ENCODE measurements at regions not wholly inside any gene's neighbourhood (a gene's known extent, or its start where the extent isn't known, plus 50 kb on each side); places are given as distances from the start of the nearest gene placed in this dataset.

GRCh38 chr1:29804181-29804899 is 568.0 kb downstream of the PTPRU start:
- no peak for TF ChIP-seq CTCF (conservative IDR thresholded peaks at IDR 0.05; ENCODE audit: low read length)
- no peak for TF ChIP-seq EZH2phosphoT487 (IDR thresholded peaks at IDR 0.05; ENCODE audit: borderline replicate concordance)
